Pancreas (tissue), 10 donors: ENCODE measurements at regions not wholly inside any gene's neighbourhood (a gene's known extent, or its start where the extent isn't known, plus 50 kb on each side); places are given as distances from the start of the nearest gene placed in this dataset.
"Not testable (repeated sequence)": the region's sequence is repeated elsewhere in the genome, so short reads cannot be mapped to it uniquely, and the experiment has no call there.

Experiments
- ATAC-seq, 4 donors: fragments of 200-7000 bp; cut with Tn5 transposase; one replicate each; pipeline versions ENCODE4 v1.8.0 to v1.9.1; 2020; ENCODE audit warnings: mild to moderate bottlenecking in 4 of 4, moderate library complexity in 4 of 4
- DNase-seq, 6 donors: peaks; one replicate each; pipeline ENCODE4 v3.0.0-alpha.2; 2020
- FAIRE-seq: peaks from 2 replicates; lab custom pipeline; 2012; peaks lifted over from hg19 to GRCh38; lab: Jason Lieb, UNC
- H3K27ac ChIP-seq, 4 donors: fragments of 200-600 bp; sonication (generic); 1 replicate in 3 of 4; 2 replicates in 1 of 4; pipeline versions ENCODE4 v1.5.0 to v1.8.0; 2020
- H3K27me3 ChIP-seq, 4 donors: fragments of 200-600 bp; one replicate each; pipeline ENCODE4 v1.8.0; 2021
- H3K36me3 ChIP-seq, 3 donors: fragments of 200-600 bp; sonication (generic) in 1 of 3; one replicate each; pipeline versions ENCODE4 v1.5.0 to v1.8.0; 2020 to 2021
- H3K4me1 ChIP-seq, 3 donors: fragments of 200-600 bp; one replicate each; pipeline ENCODE4 v1.8.0; 2021
- H3K4me3 ChIP-seq, 4 donors: fragments of 200-600 bp; sonication (generic) in 2 of 4; one replicate each; pipeline versions ENCODE4 v1.5.0 to v1.8.0; 2020 to 2021
- H3K9me3 ChIP-seq, 4 donors: fragments of 200-600 bp; one replicate each; pipeline ENCODE4 v1.8.0; 2021
- CTCF ChIP-seq, 4 donors: fragments of 200-600 bp; sonication (generic) in 3 of 4; IDR thresholded peaks; one replicate each; pipeline versions ENCODE4 v1.5.0 to v1.8.0; 2021; ENCODE audit warnings: antibody characterized with exemption in 4 of 4
- WGBS, 2 donors: extraction: QIAGEN DNeasy Blood & Tissue Kit; methylation state at CpG; one replicate each; pipeline ENCODE4 v1.1.7; 2013; 5-methylcytosine and 5-hydroxymethylcytosine counted together
- intact Hi-C, 3 donors: fragments of 100-400 bp; cut with DNase I; formaldehyde crosslinking; loops; one replicate each; pipeline versions ENCODE4 v1.11.1 to v1.14.2; 2022
- donor health status: healthy with polysubstance abuse.
- donor health status: DM: no; HTN: no; CAD: no; lungs with moderate emphysema.
- donor health status: DM: no; HTN: no; CAD: no.
- donor health status: control.
- donor health status: control.
- donor health status: Bipolar disorder and iron deficiency.
- donor health status: DM: yes; HTN: yes; CAD: no.
- donor health status: DM: no; HTN: no; CAD: no.
- donor health status: DM: no; HTN: no; CAD: no.
- donor health status: DM: yes; HTN: yes; CAD: no.

- no peak for ATAC-seq
- no peak for TF ChIP-seq CTCF (IDR thresholded peaks at IDR 0.05)
- H3K4me1 ChIP-seq = no peaks in the 10 kb centered on the region
- no peak overlapping the region for H3K27ac ChIP-seq
- FAIRE-seq = no peak
- intact Hi-C loops = no loop called here
- WGBS, 2 donors = 61 to 63% methylated on average over 3 of the region's 3 CpGs
- no peaks in the 10 kb centered on the region for H3K27me3 ChIP-seq
- no peak for DNase-seq
- no peaks in the 10 kb centered on the region for H3K36me3 ChIP-seq
- H3K9me3 ChIP-seq = no peaks in the 10 kb centered on the region
- H3K4me3 ChIP-seq = no peak overlapping the region
These were observed 388.2 kb upstream of the MAF start for GRCh38 chr16:79988721-79989220.

- ATAC-seq = no peak
- no peak for TF ChIP-seq CTCF (IDR thresholded peaks at IDR 0.05)
- no peaks in the 10 kb centered on the region for H3K9me3 ChIP-seq
- intact Hi-C loops = no loop called here
- H3K27me3 ChIP-seq = no peaks in the 10 kb centered on the region
- no peak overlapping the region for H3K4me3 ChIP-seq
- WGBS, 2 donors = 80 to 87% methylated on average over 3 of the region's 3 CpGs
- no peaks in the 10 kb centered on the region for H3K4me1 ChIP-seq
- DNase-seq = no peak
- no peak overlapping the region for H3K27ac ChIP-seq
- no peak for FAIRE-seq
- H3K36me3 ChIP-seq = no peaks in the 10 kb centered on the region
These were observed 387.6 kb upstream of the MAF start for GRCh38 chr16:79988089-79988488.

GRCh38 chr16:79986352-79986751 lies 385.8 kb upstream of the MAF start:
- no peak for ATAC-seq
- 78 to 90% methylated on average over 4 of the region's 4 CpGs for WGBS, 2 donors

GRCh38 chr16:79985606-79986005 lies 385.1 kb upstream of the MAF start:
- ATAC-seq (no peak), DNase-seq (no peak), FAIRE-seq (no peak)
- Histone ChIP-seq H3K4me3 (no peak overlapping the region), H3K4me1 (no peaks in the 10 kb centered on the region), H3K9me3 (no peaks in the 10 kb centered on the region), H3K36me3 (no peaks in the 10 kb centered on the region), H3K27me3 (no peaks in the 10 kb centered on the region), H3K27ac (no peak overlapping the region)
- intact Hi-C loops = no loop called here
- WGBS, 2 donors = 90 to 94% methylated on average over 3 of the region's 3 CpGs
- TF ChIP-seq CTCF (IDR thresholded peaks at IDR 0.05) = no peak

More at GRCh38 chr16:79986352-79986751, 385.8 kb upstream of the MAF start:
- Histone ChIP-seq H3K9me3 (no peaks in the 10 kb centered on the region), H3K36me3 (no peaks in the 10 kb centered on the region), H3K27me3 (no peaks in the 10 kb centered on the region), H3K27ac (no peak overlapping the region), H3K4me1 (no peaks in the 10 kb centered on the region), H3K4me3 (no peak overlapping the region)
- no peak for FAIRE-seq
- no peak for DNase-seq
- intact Hi-C loops = no loop called here
- no peak for TF ChIP-seq CTCF (IDR thresholded peaks at IDR 0.05)

- intact Hi-C loops, ATAC-seq, H3K9me3 ChIP-seq, H3K4me3 ChIP-seq, H3K27ac ChIP-seq, H3K27me3 ChIP-seq, DNase-seq, H3K4me1 ChIP-seq, H3K36me3 ChIP-seq, FAIRE-seq: not testable (repeated sequence)
- 92 to 94% methylated on average over 6 of the region's 6 CpGs for WGBS, 2 donors
These were observed 383.6 kb upstream of the MAF start for GRCh38 chr16:79984149-79984548.
